MCF 10A (cell line): ENCODE measurements at regions not wholly inside any gene's neighbourhood (a gene's known extent, or its start where the extent isn't known, plus 50 kb on each side); places are given as distances from the start of the nearest gene placed in this dataset.
"Not testable (repeated sequence)": the region's sequence is repeated elsewhere in the genome, so short reads cannot be mapped to it uniquely, and the experiment has no call there.

Source experiments
- BruUV-seq: library from RNA; stranded (reverse); fragments of 400-500 nt; replicated peaks from 2 replicates; lab custom pipeline; 2021; lab: Mats Ljungman, UMichigan
- CTCF ChIA-PET: fragments of 300-600 bp; sonication (Branson Sonifier 250); formaldehyde crosslinking; extraction: SDS; loops from one replicate; lab custom pipeline; 2021; ENCODE audit warnings: antibody characterized with exemption, inconsistent platforms; lab: Yijun Ruan, JAX
- POLR2A ChIA-PET: fragments of 300-600, 350-650 bp; sonication (Branson Sonifier 250); formaldehyde crosslinking; extraction: SDS; loops from one replicate; lab custom pipeline; 2020; ENCODE audit warnings: antibody characterized with exemption, inconsistent platforms; lab: Yijun Ruan, JAX
- DNase-seq: peaks from one replicate; pipeline ENCODE4 v3.0.0-alpha.2; 2018; ENCODE audit not compliant: unreplicated experiment
- H3K27ac Mint-ChIP-seq: one replicate; pipeline ENCODE4 v1.8.0; 2022; ENCODE audit warnings: mild to moderate bottlenecking, low read depth, mixed read lengths; ENCODE audit not compliant: unreplicated experiment
- H3K27me3 Mint-ChIP-seq: one replicate; pipeline ENCODE4 v1.8.0; 2022; ENCODE audit warnings: mixed read lengths; ENCODE audit not compliant: insufficient read depth, unreplicated experiment
- H3K36me3 Mint-ChIP-seq: one replicate; pipeline ENCODE4 v1.8.0; 2022; ENCODE audit warnings: mild to moderate bottlenecking, moderate library complexity, mixed read lengths; ENCODE audit not compliant: insufficient read depth, unreplicated experiment
- H3K4me1 Mint-ChIP-seq: one replicate; pipeline ENCODE4 v1.8.0; 2022; ENCODE audit warnings: mixed read lengths; ENCODE audit not compliant: insufficient read depth, unreplicated experiment
- H3K4me3 Mint-ChIP-seq: one replicate; pipeline ENCODE4 v1.8.0; 2022; ENCODE audit warnings: mild to moderate bottlenecking, moderate library complexity, mixed read lengths; ENCODE audit not compliant: unreplicated experiment
- H3K9me3 Mint-ChIP-seq: one replicate; pipeline ENCODE4 v1.8.0; 2022; ENCODE audit warnings: mixed read lengths; ENCODE audit not compliant: unreplicated experiment
- CTCF ChIP-seq: fragments of 200-600 bp; IDR thresholded peaks from one replicate; pipeline ENCODE4 v1.8.0; 2022; ENCODE audit warnings: antibody characterized with exemption, mild to moderate bottlenecking; ENCODE audit not compliant: unreplicated experiment
- intact Hi-C: fragments of 100-400 bp; cut with micrococcal nuclease; formaldehyde crosslinking; loops from 2 replicates; pipeline ENCODE4 v1.14.1; 2022

GRCh38 chr7:5121256-5121655, 68.8 kb upstream of the WIPI2 start:
- intact Hi-C loops, BruUV-seq, CTCF ChIA-PET, DNase-seq, H3K4me1 Mint-ChIP-seq, POLR2A ChIA-PET, H3K9me3 Mint-ChIP-seq, H3K4me3 Mint-ChIP-seq, H3K36me3 Mint-ChIP-seq, H3K27ac Mint-ChIP-seq: not testable (repeated sequence)
- peaks cover 15% of the 10 kb centered on the region for H3K27me3 Mint-ChIP-seq

GRCh38 chr7:5131238-5131637, 58.8 kb upstream of the WIPI2 start:
- H3K4me1 Mint-ChIP-seq, H3K36me3 Mint-ChIP-seq, H3K4me3 Mint-ChIP-seq, intact Hi-C loops, BruUV-seq, H3K27ac Mint-ChIP-seq, CTCF ChIA-PET, POLR2A ChIA-PET, DNase-seq, H3K9me3 Mint-ChIP-seq: not testable (repeated sequence)
- H3K27me3 Mint-ChIP-seq, result peaks cover 22% of the 10 kb centered on the region

GRCh38 chr7:5132539-5132938, 57.5 kb upstream of the WIPI2 start:
- intact Hi-C loops, result no loop called here
- H3K4me3 Mint-ChIP-seq, result no peak overlapping the region
- BruUV-seq, result no TSS peak
- H3K27ac Mint-ChIP-seq, result no peak overlapping the region
- CTCF ChIA-PET, result interaction anchor here (0.6 kb wide), 1 partner anchor 533 kb away, joined by 3 read pairs; no protein-coding TSS in a partner anchor
- TF ChIP-seq CTCF, result no peak
- POLR2A ChIA-PET, result no interaction called here
- DNase-seq, result no peak
- H3K36me3 Mint-ChIP-seq, result no peaks in the 10 kb centered on the region
- no peaks in the 10 kb centered on the region for H3K4me1 Mint-ChIP-seq
- no peaks in the 10 kb centered on the region for H3K9me3 Mint-ChIP-seq
- peaks cover 9% of the 10 kb centered on the region for H3K27me3 Mint-ChIP-seq

GRCh38 chr7:5139998-5140397, 50.0 kb upstream of the WIPI2 start:
- ChIA-PET CTCF (interaction anchor here (1.0 to 1.2 kb wide), 2 partner anchors 35 to 167 kb away, joined by 3 read pairs; no protein-coding TSS in a partner anchor), POLR2A (interaction anchor here (0.7 kb wide), 1 partner anchor 66 kb away, joined by 3 read pairs; no protein-coding TSS in a partner anchor)
- peaks cover 15% of the 10 kb centered on the region for H3K27me3 Mint-ChIP-seq
- H3K4me1 Mint-ChIP-seq, result no peaks in the 10 kb centered on the region
- intact Hi-C loops, result no loop called here
- no peaks in the 10 kb centered on the region for H3K9me3 Mint-ChIP-seq
- no peak for TF ChIP-seq CTCF
- no peak overlapping the region for H3K27ac Mint-ChIP-seq
- DNase-seq, result peak; percentile 42
- H3K4me3 Mint-ChIP-seq, result no peak overlapping the region
- H3K36me3 Mint-ChIP-seq, result no peaks in the 10 kb centered on the region
- BruUV-seq, result no TSS peak
